H9 (cell line): ENCODE measurements at regions not wholly inside any gene's neighbourhood (a gene's known extent, or its start where the extent isn't known, plus 50 kb on each side); places are given as distances from the start of the nearest gene placed in this dataset.

Experiments
- DNase-seq: peaks from one replicate; pipeline ENCODE4 v3.0.0-alpha.2; 2017
- H2AFZ ChIP-seq: one replicate; pipeline ENCODE4 v1.6.1; 2013; ENCODE audit warnings: mild to moderate bottlenecking, low read length, control low read depth, moderate library complexity
- H2AK5ac ChIP-seq: 2 replicates; pipeline ENCODE4 v1.6.1; 2013; ENCODE audit warnings: low read length, control low read depth, mixed read lengths; ENCODE audit not compliant: insufficient read length
- H2BK120ac ChIP-seq: one replicate; pipeline ENCODE4 v1.6.1; 2013; ENCODE audit warnings: low read depth, mild to moderate bottlenecking, low read length, control low read depth, inconsistent platforms; ENCODE audit not compliant: poor library complexity, severe bottlenecking
- H2BK12ac ChIP-seq: 2 replicates; pipeline ENCODE4 v1.6.1; 2013; ENCODE audit warnings: low read length, control low read depth, mixed read lengths, low read depth; ENCODE audit not compliant: insufficient read length
- H2BK15ac ChIP-seq: 2 replicates; pipeline ENCODE4 v1.6.1; 2013; ENCODE audit warnings: low read depth, low read length, control low read depth
- H2BK20ac ChIP-seq: one replicate; pipeline ENCODE4 v1.6.1; 2013; ENCODE audit warnings: low read depth, mild to moderate bottlenecking, low read length, control low read depth, inconsistent platforms; ENCODE audit not compliant: poor library complexity, severe bottlenecking
- H2BK5ac ChIP-seq: 2 replicates; pipeline ENCODE4 v1.6.1; 2013; ENCODE audit warnings: low read length, control low read depth, mixed read lengths; ENCODE audit not compliant: insufficient read length
- H3K14ac ChIP-seq: 2 replicates; pipeline ENCODE4 v1.6.1; 2013; ENCODE audit warnings: low read length, control low read depth; ENCODE audit not compliant: insufficient read depth
- H3K18ac ChIP-seq: 2 replicates; pipeline ENCODE4 v1.6.1; 2013; ENCODE audit warnings: low read depth, mild to moderate bottlenecking, mixed read lengths, low read length, control low read depth; ENCODE audit not compliant: insufficient read length
- H3K23ac ChIP-seq: 2 replicates; pipeline ENCODE4 v1.6.1; 2013; ENCODE audit warnings: low read length, control low read depth, mixed read lengths, low read depth; ENCODE audit not compliant: insufficient read length
- H3K23me2 ChIP-seq: 2 replicates; pipeline ENCODE4 v1.6.1; 2013; ENCODE audit warnings: low read depth, mild to moderate bottlenecking, mixed read lengths, low read length, control low read depth; ENCODE audit not compliant: insufficient read length, poor library complexity, severe bottlenecking
- H3K27ac ChIP-seq: 2 replicates; pipeline ENCODE4 v1.5.1; 2013; ENCODE audit warnings: low read length, control low read depth, mixed read lengths, low read depth; ENCODE audit not compliant: insufficient read length
- H3K27me3 ChIP-seq: 2 replicates; pipeline ENCODE4 v1.6.1; 2013; ENCODE audit warnings: low read length, control low read depth, inconsistent platforms; ENCODE audit not compliant: insufficient read depth
- H3K4ac ChIP-seq: 2 replicates; pipeline ENCODE4 v1.6.1; 2013; ENCODE audit warnings: low read depth, mild to moderate bottlenecking, control low read depth, inconsistent platforms, low read length, moderate library complexity
- H3K4me1 ChIP-seq: 2 replicates; pipeline ENCODE4 v1.6.1; 2013; ENCODE audit warnings: low read length, control low read depth, inconsistent platforms; ENCODE audit not compliant: insufficient read depth
- H3K4me2 ChIP-seq: 2 replicates; pipeline ENCODE4 v1.6.1; 2013; ENCODE audit warnings: low read length, control low read depth, mixed read lengths; ENCODE audit not compliant: insufficient read length, insufficient read depth
- H3K56ac ChIP-seq: 2 replicates; pipeline ENCODE4 v1.6.1; 2013; ENCODE audit warnings: low read depth, mild to moderate bottlenecking, mixed read lengths, low read length, control low read depth; ENCODE audit not compliant: insufficient read length
- H3K79me1 ChIP-seq: 2 replicates; pipeline ENCODE4 v1.6.1; 2013; ENCODE audit warnings: low read depth, mild to moderate bottlenecking, moderate library complexity, low read length, control low read depth, inconsistent platforms; ENCODE audit not compliant: insufficient read depth, poor library complexity, severe bottlenecking
- H3K79me2 ChIP-seq: 2 replicates; pipeline ENCODE4 v1.6.1; 2013; ENCODE audit warnings: low read length, control low read depth, inconsistent platforms; ENCODE audit not compliant: insufficient read depth
- H3K9ac ChIP-seq: 2 replicates; pipeline ENCODE4 v1.6.1; 2013; ENCODE audit warnings: low read length, control low read depth, mixed read lengths; ENCODE audit not compliant: insufficient read length; ENCODE audit errors: extremely low read depth
- H3K9me3 ChIP-seq: one replicate; pipeline ENCODE4 v1.6.1; 2013; ENCODE audit warnings: low read depth, low read length, inconsistent platforms; ENCODE audit not compliant: control insufficient read depth
- H3T11ph ChIP-seq: one replicate; pipeline ENCODE4 v1.6.1; 2013; ENCODE audit warnings: mild to moderate bottlenecking, low read length, control low read depth, inconsistent platforms
- H4K20me1 ChIP-seq: one replicate; pipeline ENCODE4 v1.6.1; 2013; ENCODE audit not compliant: control insufficient read depth, insufficient read length, insufficient read depth
- H4K5ac ChIP-seq: 2 replicates; pipeline ENCODE4 v1.6.1; 2013; ENCODE audit warnings: low read depth, mild to moderate bottlenecking, mixed read lengths, low read length, control low read depth; ENCODE audit not compliant: insufficient read length
- H4K8ac ChIP-seq: replicated peaks from 2 replicates; pipeline ENCODE4 v1.6.1; 2013; ENCODE audit warnings: low read length, control low read depth, mixed read lengths, low read depth; ENCODE audit not compliant: insufficient read length
- H4K91ac ChIP-seq: 2 replicates; pipeline ENCODE4 v1.6.1; 2013; ENCODE audit warnings: low read depth, mild to moderate bottlenecking, moderate library complexity, mixed read lengths, low read length, control low read depth; ENCODE audit not compliant: insufficient read length
- H3K27ac Mint-ChIP-seq, 3 experiments: 2 replicates in 2 of 3; 3 replicates in 1 of 3; pipeline ENCODE4 v1.8.0; 2020 to 2021; ENCODE audit warnings: mixed read lengths in 3 of 3, mild to moderate bottlenecking in 1 of 3, moderate library complexity in 1 of 3
- H3K27me3 Mint-ChIP-seq: 2 replicates; pipeline ENCODE4 v1.8.0; 2021; ENCODE audit warnings: low read depth, mild to moderate bottlenecking, moderate library complexity, mixed read lengths
- H3K36me3 Mint-ChIP-seq, 3 experiments: 2 replicates in 2 of 3; 3 replicates in 1 of 3; pipeline ENCODE4 v1.8.0; 2020 to 2021; ENCODE audit warnings: low read depth in 3 of 3, mixed read lengths in 3 of 3; ENCODE audit not compliant: insufficient read depth in 1 of 3
- H3K4me1 Mint-ChIP-seq, 2 experiments: 2 replicates each; pipeline ENCODE4 v1.8.0; 2020; ENCODE audit warnings: mixed read lengths in 2 of 2
- H3K4me3 Mint-ChIP-seq, 2 experiments: 2 replicates in 1 of 2; 3 replicates in 1 of 2; pipeline ENCODE4 v1.8.0; 2020 to 2021; ENCODE audit warnings: mild to moderate bottlenecking in 2 of 2, mixed read lengths in 2 of 2, moderate library complexity in 1 of 2
- H3K9me3 Mint-ChIP-seq, 2 experiments: 2 replicates in 1 of 2; 3 replicates in 1 of 2; pipeline ENCODE4 v1.8.0; 2020; ENCODE audit warnings: mild to moderate bottlenecking in 2 of 2, mixed read lengths in 2 of 2, moderate library complexity in 1 of 2
- WGBS: extraction: QIAGEN DNeasy Blood & Tissue Kit; methylation state at CpG from one replicate; pipeline ENCODE4 v1.1.7; 2013; ENCODE audit warnings: missing lambda C conversion rate, low lambda C conversion rate, mixed read lengths; ENCODE audit not compliant: insufficient read length; ENCODE audit errors: extremely low coverage; 5-methylcytosine and 5-hydroxymethylcytosine counted together
- TF ChIP-seq, protein P1 (sequence below): fragments of 200-600 bp; sonication (generic); conservative IDR thresholded peaks from 3 replicates; pipeline ENCODE4 v1.8.0; 2021; ENCODE audit warnings: antibody characterized with exemption, mild to moderate bottlenecking

GRCh38 chr3:5295191-5295690 is 107.7 kb downstream of the EDEM1 start:
- H4K5ac ChIP-seq: no peak overlapping the region
- no peak overlapping the region for H3K18ac ChIP-seq
- no peak overlapping the region for H2BK15ac ChIP-seq
- H3K4me2 ChIP-seq: no peak overlapping the region
- no peak overlapping the region for H2AK5ac ChIP-seq
- no peaks in the 10 kb centered on the region for H3K4me1 ChIP-seq
- no peak overlapping the region for H2BK12ac ChIP-seq
- Mint-ChIP-seq H3K9me3 (no peaks in the 10 kb centered on the region), H3K27me3 (no peaks in the 10 kb centered on the region), H3K36me3 (no peaks in the 10 kb centered on the region), H3K27ac (no peak overlapping the region), H3K4me1 (peaks cover 4 to 9% of the 10 kb centered on the region in 2 experiments; a peak in 2 of 4 replicates), H3K4me3 (no peak overlapping the region)
- H3K27ac ChIP-seq: no peak overlapping the region
- TF ChIP-seq, protein P1, sequence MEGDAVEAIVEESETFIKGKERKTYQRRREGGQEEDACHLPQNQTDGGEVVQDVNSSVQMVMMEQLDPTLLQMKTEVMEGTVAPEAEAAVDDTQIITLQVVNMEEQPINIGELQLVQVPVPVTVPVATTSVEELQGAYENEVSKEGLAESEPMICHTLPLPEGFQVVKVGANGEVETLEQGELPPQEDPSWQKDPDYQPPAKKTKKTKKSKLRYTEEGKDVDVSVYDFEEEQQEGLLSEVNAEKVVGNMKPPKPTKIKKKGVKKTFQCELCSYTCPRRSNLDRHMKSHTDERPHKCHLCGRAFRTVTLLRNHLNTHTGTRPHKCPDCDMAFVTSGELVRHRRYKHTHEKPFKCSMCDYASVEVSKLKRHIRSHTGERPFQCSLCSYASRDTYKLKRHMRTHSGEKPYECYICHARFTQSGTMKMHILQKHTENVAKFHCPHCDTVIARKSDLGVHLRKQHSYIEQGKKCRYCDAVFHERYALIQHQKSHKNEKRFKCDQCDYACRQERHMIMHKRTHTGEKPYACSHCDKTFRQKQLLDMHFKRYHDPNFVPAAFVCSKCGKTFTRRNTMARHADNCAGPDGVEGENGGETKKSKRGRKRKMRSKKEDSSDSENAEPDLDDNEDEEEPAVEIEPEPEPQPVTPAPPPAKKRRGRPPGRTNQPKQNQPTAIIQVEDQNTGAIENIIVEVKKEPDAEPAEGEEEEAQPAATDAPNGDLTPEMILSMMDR: no peak
- no peak overlapping the region for H2BK120ac ChIP-seq
- H4K8ac ChIP-seq: no peak overlapping the region
- no peaks in the 10 kb centered on the region for H3K79me1 ChIP-seq
- WGBS: no CpG with 5 or more reads among the region's 1 CpG
- no peak overlapping the region for H3K4ac ChIP-seq
- no peaks in the 10 kb centered on the region for H3K23me2 ChIP-seq
- no peak for DNase-seq
- H3K56ac ChIP-seq: no peak overlapping the region
- H3K14ac ChIP-seq: no peak overlapping the region
- no peak overlapping the region for H4K91ac ChIP-seq
- no peaks in the 10 kb centered on the region for H4K20me1 ChIP-seq
- no peak overlapping the region for H2BK20ac ChIP-seq
- no peaks in the 10 kb centered on the region for H3K27me3 ChIP-seq
- no peak overlapping the region for H3T11ph ChIP-seq
- no peaks in the 10 kb centered on the region for H3K9me3 ChIP-seq
- no peak overlapping the region for H3K23ac ChIP-seq
- H3K79me2 ChIP-seq: no peaks in the 10 kb centered on the region
- H3K9ac ChIP-seq: no peak overlapping the region
- H2AFZ ChIP-seq: no peak overlapping the region
- H2BK5ac ChIP-seq: no peak overlapping the region
